ENCODE measurements at regions not wholly inside any gene's neighbourhood (a gene's known extent, or its start where the extent isn't known, plus 50 kb on each side); places are given as distances from the start of the nearest gene placed in this dataset.

DNA sequence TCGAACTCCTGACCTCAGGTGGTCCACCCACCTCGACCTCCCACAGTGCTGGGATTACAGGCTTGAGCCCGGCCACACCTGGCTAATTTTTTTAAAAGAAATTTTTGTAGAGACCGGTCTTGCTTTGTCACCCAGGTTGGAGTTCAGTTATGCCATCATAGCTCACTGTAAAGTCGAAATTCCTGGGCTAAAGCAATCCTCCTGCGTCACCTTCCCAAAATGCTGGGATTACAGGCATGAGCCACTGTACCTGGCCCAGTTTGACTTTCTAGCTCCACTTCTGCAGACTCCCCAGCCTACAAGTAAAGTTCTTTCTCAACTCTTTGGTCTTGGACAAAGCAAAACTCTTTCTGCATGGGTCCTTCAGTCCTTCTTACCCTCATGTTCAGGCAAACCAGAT lies 214.1 kb downstream of the SKIDA1 start:
- Histone ChIP-seq H3K27ac (ENCODE audit: insufficient read depth, low read length, poor library complexity, severe bottlenecking) (no peak overlapping the region), H3K4me1 (ENCODE audit: control insufficient read depth, insufficient read depth, low read length, poor library complexity, severe bottlenecking) (no peaks in the 10 kb centered on the region)
- DNase-seq, result no peak

DNA sequence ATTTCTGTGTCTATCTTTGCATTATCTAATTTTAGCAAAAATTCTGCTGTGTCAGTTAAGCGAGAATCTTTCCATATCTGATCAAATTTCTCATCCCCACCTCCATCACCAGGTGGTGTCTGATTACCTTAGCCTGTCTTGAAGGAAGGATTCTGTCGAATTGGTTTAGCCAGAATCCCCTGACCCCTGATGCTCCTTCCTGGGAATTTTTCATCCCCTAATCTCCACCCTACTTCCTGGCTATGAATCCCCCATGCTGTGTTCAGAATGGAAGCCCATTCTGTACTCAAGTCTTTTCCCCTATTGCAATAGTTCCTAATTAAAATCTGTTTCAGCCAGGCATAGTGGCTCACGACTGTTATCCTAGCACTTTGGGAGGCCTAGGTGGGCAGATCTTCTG lies 216.1 kb downstream of the SKIDA1 start:
- no peak for DNase-seq
- no peak overlapping the region for H3K27ac ChIP-seq (ENCODE audit: insufficient read depth, low read length, poor library complexity, severe bottlenecking)
- H3K27me3 ChIP-seq (replicated peaks; ENCODE audit: control insufficient read depth, insufficient read depth, low read length, poor library complexity, severe bottlenecking), result no peaks in the 10 kb centered on the region
- no peaks in the 10 kb centered on the region for H3K4me1 ChIP-seq (ENCODE audit: control insufficient read depth, insufficient read depth, low read length, poor library complexity, severe bottlenecking)
- H3K4me3 ChIP-seq (ENCODE audit: insufficient read depth, low read depth, low read length, poor library complexity, severe bottlenecking), result no peak overlapping the region
- no peaks in the 10 kb centered on the region for H3K9me3 ChIP-seq (ENCODE audit: control insufficient read depth, low read length)
- H3K36me3 ChIP-seq (ENCODE audit: control insufficient read depth, insufficient read depth, low read length), result no peaks in the 10 kb centered on the region

More for the DNA sequence above, 214.1 kb downstream of the SKIDA1 start:
- Histone ChIP-seq H3K27me3 (replicated peaks; ENCODE audit: control insufficient read depth, insufficient read depth, low read length, poor library complexity, severe bottlenecking) (no peaks in the 10 kb centered on the region), H3K4me3 (ENCODE audit: insufficient read depth, low read depth, low read length, poor library complexity, severe bottlenecking) (no peak overlapping the region), H3K36me3 (ENCODE audit: control insufficient read depth, insufficient read depth, low read length) (no peaks in the 10 kb centered on the region), H3K9me3 (ENCODE audit: control insufficient read depth, low read length) (no peaks in the 10 kb centered on the region)

- Histone ChIP-seq H3K27me3 (replicated peaks; ENCODE audit: control insufficient read depth, insufficient read depth, low read length, poor library complexity, severe bottlenecking) (no peaks in the 10 kb centered on the region), H3K27ac (ENCODE audit: insufficient read depth, low read length, poor library complexity, severe bottlenecking) (no peak overlapping the region), H3K4me3 (ENCODE audit: insufficient read depth, low read depth, low read length, poor library complexity, severe bottlenecking) (no peak overlapping the region), H3K4me1 (ENCODE audit: control insufficient read depth, insufficient read depth, low read length, poor library complexity, severe bottlenecking) (no peaks in the 10 kb centered on the region), H3K9me3 (ENCODE audit: control insufficient read depth, low read length) (no peaks in the 10 kb centered on the region), H3K36me3 (ENCODE audit: control insufficient read depth, insufficient read depth, low read length) (no peaks in the 10 kb centered on the region)
- no peak for DNase-seq
Measured at GRCh38 chr10:21308946-21309345, 216.5 kb downstream of the SKIDA1 start.

DNA sequence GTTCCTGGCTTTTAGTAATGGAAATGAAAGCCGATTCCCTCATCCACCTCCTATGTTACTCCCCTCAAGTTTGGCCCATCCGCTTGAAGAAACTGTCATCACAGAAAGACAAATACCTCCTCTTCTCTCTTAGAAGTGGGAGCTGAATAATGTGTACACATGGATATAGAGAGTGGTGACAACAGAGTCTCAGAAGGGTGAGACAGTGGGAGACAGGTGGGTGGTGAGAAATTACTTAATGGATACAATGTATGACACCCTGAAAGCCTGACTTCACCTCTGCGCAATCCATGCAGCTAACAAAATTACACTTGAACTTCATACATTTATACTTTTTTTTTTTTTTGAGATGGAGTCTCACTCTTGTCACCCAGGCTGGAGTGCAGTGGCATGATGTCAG lies 217.5 kb downstream of the SKIDA1 start:
- Histone ChIP-seq H3K4me1 (ENCODE audit: control insufficient read depth, insufficient read depth, low read length, poor library complexity, severe bottlenecking) (no peaks in the 10 kb centered on the region), H3K27ac (ENCODE audit: insufficient read depth, low read length, poor library complexity, severe bottlenecking) (no peak overlapping the region), H3K36me3 (ENCODE audit: control insufficient read depth, insufficient read depth, low read length) (no peaks in the 10 kb centered on the region), H3K4me3 (ENCODE audit: insufficient read depth, low read depth, low read length, poor library complexity, severe bottlenecking) (no peak overlapping the region), H3K9me3 (ENCODE audit: control insufficient read depth, low read length) (no peaks in the 10 kb centered on the region), H3K27me3 (replicated peaks; ENCODE audit: control insufficient read depth, insufficient read depth, low read length, poor library complexity, severe bottlenecking) (no peaks in the 10 kb centered on the region)
- no peak for DNase-seq

GRCh38 chr10:21304608-21305007 lies 220.9 kb downstream of the SKIDA1 start:
- Histone ChIP-seq H3K4me3 (ENCODE audit: insufficient read depth, low read depth, low read length, poor library complexity, severe bottlenecking) (no peak overlapping the region), H3K27me3 (replicated peaks; ENCODE audit: control insufficient read depth, insufficient read depth, low read length, poor library complexity, severe bottlenecking) (no peaks in the 10 kb centered on the region), H3K4me1 (ENCODE audit: control insufficient read depth, insufficient read depth, low read length, poor library complexity, severe bottlenecking) (no peaks in the 10 kb centered on the region), H3K9me3 (ENCODE audit: control insufficient read depth, low read length) (no peaks in the 10 kb centered on the region), H3K36me3 (ENCODE audit: control insufficient read depth, insufficient read depth, low read length) (no peaks in the 10 kb centered on the region), H3K27ac (ENCODE audit: insufficient read depth, low read length, poor library complexity, severe bottlenecking) (no peak overlapping the region)
- DNase-seq, result no peak

DNA sequence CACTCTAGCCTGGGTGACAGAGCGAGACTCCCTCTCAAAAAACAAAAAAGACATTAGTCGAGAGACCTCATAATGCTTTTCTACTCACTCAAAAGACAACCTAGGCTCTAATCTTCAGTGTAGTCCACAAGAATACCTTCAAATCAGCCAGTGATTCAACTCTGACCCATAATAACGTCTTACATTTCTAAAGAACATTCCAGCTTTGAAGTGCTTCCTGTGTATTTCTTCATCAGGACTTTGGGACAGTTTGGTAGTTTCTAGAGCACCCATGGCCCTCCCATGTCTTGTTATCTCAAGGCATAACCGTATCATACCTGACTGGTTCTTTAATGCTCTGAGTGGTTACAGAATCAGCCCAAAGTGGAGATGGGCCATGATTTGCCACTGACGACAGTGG lies 221.3 kb downstream of the SKIDA1 start:
- H3K36me3 ChIP-seq (ENCODE audit: control insufficient read depth, insufficient read depth, low read length), result no peaks in the 10 kb centered on the region
- H3K9me3 ChIP-seq (ENCODE audit: control insufficient read depth, low read length), result no peaks in the 10 kb centered on the region
- H3K27ac ChIP-seq (ENCODE audit: insufficient read depth, low read length, poor library complexity, severe bottlenecking), result no peak overlapping the region
- no peaks in the 10 kb centered on the region for H3K4me1 ChIP-seq (ENCODE audit: control insufficient read depth, insufficient read depth, low read length, poor library complexity, severe bottlenecking)
- no peaks in the 10 kb centered on the region for H3K27me3 ChIP-seq (replicated peaks; ENCODE audit: control insufficient read depth, insufficient read depth, low read length, poor library complexity, severe bottlenecking)
- DNase-seq, result no peak
- no peak overlapping the region for H3K4me3 ChIP-seq (ENCODE audit: insufficient read depth, low read depth, low read length, poor library complexity, severe bottlenecking)

GRCh38 chr10:21300551-21300950 lies 224.9 kb downstream of the SKIDA1 start:
- H3K4me1 ChIP-seq (ENCODE audit: control insufficient read depth, insufficient read depth, low read length, poor library complexity, severe bottlenecking), result no peaks in the 10 kb centered on the region
- no peaks in the 10 kb centered on the region for H3K36me3 ChIP-seq (ENCODE audit: control insufficient read depth, insufficient read depth, low read length)
- H3K27me3 ChIP-seq (replicated peaks; ENCODE audit: control insufficient read depth, insufficient read depth, low read length, poor library complexity, severe bottlenecking), result no peaks in the 10 kb centered on the region
- H3K27ac ChIP-seq (ENCODE audit: insufficient read depth, low read length, poor library complexity, severe bottlenecking), result no peak overlapping the region
- H3K4me3 ChIP-seq (ENCODE audit: insufficient read depth, low read depth, low read length, poor library complexity, severe bottlenecking), result no peak overlapping the region
- H3K9me3 ChIP-seq (ENCODE audit: control insufficient read depth, low read length), result no peaks in the 10 kb centered on the region
- DNase-seq, result no peak

DNA sequence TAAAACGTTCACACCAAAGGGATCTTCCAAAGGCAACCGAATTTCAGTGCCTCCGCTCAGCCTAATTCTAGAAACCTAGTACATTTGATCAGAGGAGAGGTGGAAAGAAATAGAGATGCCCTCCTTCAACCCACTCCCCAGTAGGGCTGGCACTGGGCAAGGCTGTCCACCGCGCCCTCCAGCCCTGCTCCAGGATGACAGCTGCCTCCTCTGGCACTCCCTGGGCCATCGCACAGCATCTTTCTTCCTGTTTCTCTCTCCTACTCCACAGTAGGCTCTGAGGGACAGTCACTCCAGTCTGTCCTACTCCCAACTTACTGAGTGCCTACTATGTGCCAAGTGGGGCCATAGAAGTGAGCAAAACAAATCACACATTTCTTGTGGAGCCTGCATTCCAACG lies 226.2 kb downstream of the SKIDA1 start:
- Histone ChIP-seq H3K4me1 (ENCODE audit: control insufficient read depth, insufficient read depth, low read length, poor library complexity, severe bottlenecking) (no peaks in the 10 kb centered on the region), H3K9me3 (ENCODE audit: control insufficient read depth, low read length) (no peaks in the 10 kb centered on the region), H3K36me3 (ENCODE audit: control insufficient read depth, insufficient read depth, low read length) (no peaks in the 10 kb centered on the region), H3K27me3 (replicated peaks; ENCODE audit: control insufficient read depth, insufficient read depth, low read length, poor library complexity, severe bottlenecking) (no peaks in the 10 kb centered on the region), H3K27ac (ENCODE audit: insufficient read depth, low read length, poor library complexity, severe bottlenecking) (no peak overlapping the region), H3K4me3 (ENCODE audit: insufficient read depth, low read depth, low read length, poor library complexity, severe bottlenecking) (no peak overlapping the region)
- DNase-seq, result no peak

DNA sequence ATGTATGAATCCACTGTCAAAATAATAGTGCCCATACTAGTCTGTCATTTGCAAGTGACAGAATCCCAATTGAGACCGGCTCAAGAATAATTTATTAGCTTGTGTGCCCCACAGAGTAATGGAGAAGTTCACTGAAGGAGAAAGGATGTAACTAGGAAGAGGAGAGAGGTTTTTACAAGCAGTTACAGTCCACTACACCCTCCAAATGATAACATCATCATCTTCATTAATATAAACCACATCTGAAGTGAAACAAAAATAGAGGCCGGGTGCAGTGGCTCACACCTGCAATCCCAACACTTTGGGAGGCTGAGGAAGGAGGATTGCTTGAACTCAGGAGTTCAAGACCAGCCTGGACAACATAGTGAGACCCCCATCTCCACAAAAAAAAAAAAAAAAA lies 226.8 kb downstream of the SKIDA1 start:
- no peaks in the 10 kb centered on the region for H3K36me3 ChIP-seq (ENCODE audit: control insufficient read depth, insufficient read depth, low read length)
- DNase-seq, result no peak
- no peaks in the 10 kb centered on the region for H3K27me3 ChIP-seq (replicated peaks; ENCODE audit: control insufficient read depth, insufficient read depth, low read length, poor library complexity, severe bottlenecking)
- no peaks in the 10 kb centered on the region for H3K4me1 ChIP-seq (ENCODE audit: control insufficient read depth, insufficient read depth, low read length, poor library complexity, severe bottlenecking)
- no peak overlapping the region for H3K27ac ChIP-seq (ENCODE audit: insufficient read depth, low read length, poor library complexity, severe bottlenecking)
- H3K9me3 ChIP-seq (ENCODE audit: control insufficient read depth, low read length), result no peaks in the 10 kb centered on the region
- H3K4me3 ChIP-seq (ENCODE audit: insufficient read depth, low read depth, low read length, poor library complexity, severe bottlenecking), result no peak overlapping the region

DNA sequence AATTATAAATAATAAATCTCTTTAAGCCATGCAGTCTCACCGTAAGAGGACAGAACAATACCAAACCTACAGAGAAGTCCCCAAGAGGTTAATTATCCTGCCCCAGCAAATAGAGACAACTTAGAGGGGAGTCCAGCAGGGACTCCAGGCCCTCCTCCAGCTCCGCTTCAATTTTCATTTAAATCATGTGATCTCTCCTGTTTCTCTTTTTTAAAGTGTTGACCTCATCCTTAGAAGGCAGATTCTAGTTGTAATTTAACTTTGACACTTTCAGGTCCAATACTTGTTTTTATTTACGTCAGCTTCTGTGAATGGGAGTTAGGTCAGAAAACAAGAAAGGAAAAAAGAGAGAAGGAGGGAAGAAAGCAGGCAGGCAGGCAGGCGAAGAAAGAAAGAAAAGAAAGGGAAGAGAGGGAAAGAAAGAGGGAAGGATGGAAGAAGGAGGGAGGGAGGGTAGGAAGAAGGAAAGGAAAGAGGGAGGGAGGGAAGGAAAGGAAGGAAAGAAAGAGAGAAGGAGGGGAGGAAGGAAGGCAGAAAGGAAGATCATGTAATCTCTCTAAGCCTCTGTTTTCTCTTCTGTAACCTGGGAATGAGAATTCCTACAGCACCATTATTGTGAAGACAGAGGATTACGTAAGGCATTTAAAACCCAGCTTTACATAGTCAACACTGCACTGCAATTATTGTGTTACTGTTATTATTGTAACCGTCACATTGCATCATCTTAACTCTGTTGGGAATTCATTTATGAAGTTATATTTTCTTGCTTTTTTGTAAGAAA lies 227.7 kb downstream of the SKIDA1 start:
- no peak for DNase-seq
- H3K9me3 ChIP-seq (ENCODE audit: control insufficient read depth, low read length), result no peaks in the 10 kb centered on the region
- no peak overlapping the region for H3K4me3 ChIP-seq (ENCODE audit: insufficient read depth, low read depth, low read length, poor library complexity, severe bottlenecking)
- no peaks in the 10 kb centered on the region for H3K4me1 ChIP-seq (ENCODE audit: control insufficient read depth, insufficient read depth, low read length, poor library complexity, severe bottlenecking)
- H3K36me3 ChIP-seq (ENCODE audit: control insufficient read depth, insufficient read depth, low read length), result no peaks in the 10 kb centered on the region
- no peaks in the 10 kb centered on the region for H3K27me3 ChIP-seq (replicated peaks; ENCODE audit: control insufficient read depth, insufficient read depth, low read length, poor library complexity, severe bottlenecking)
- H3K27ac ChIP-seq (ENCODE audit: insufficient read depth, low read length, poor library complexity, severe bottlenecking), result no peak overlapping the region
